Mucosa of descending colon (tissue), 3 donors: ENCODE measurements at regions not wholly inside any gene's neighbourhood (a gene's known extent, or its start where the extent isn't known, plus 50 kb on each side); places are given as distances from the start of the nearest gene placed in this dataset.

Experiments
- ATAC-seq: fragments of 200-7000 bp; cut with Tn5 transposase; one replicate; pipeline ENCODE4 v1.9.1; 2020; ENCODE audit warnings: mild to moderate bottlenecking, moderate library complexity
- DNase-seq, 3 donors: peaks; one replicate each; pipeline ENCODE4 v3.0.0-alpha.2; 2020
- H3K36me3 ChIP-seq: fragments of 200-600 bp; one replicate; pipeline ENCODE4 v1.8.0; 2021; ENCODE audit warnings: low read depth, mild to moderate bottlenecking
- H3K4me1 ChIP-seq: fragments of 200-600 bp; one replicate; pipeline ENCODE4 v1.8.0; 2021; ENCODE audit warnings: low read depth, mild to moderate bottlenecking
- H3K4me3 ChIP-seq: fragments of 200-600 bp; one replicate; pipeline ENCODE4 v1.8.0; 2021; ENCODE audit warnings: mild to moderate bottlenecking
- H3K9me3 ChIP-seq: fragments of 200-600 bp; one replicate; pipeline ENCODE4 v1.8.0; 2021; ENCODE audit warnings: mild to moderate bottlenecking
- intact Hi-C, 2 donors: fragments of 100-400 bp; cut with DNase I in 1 of 2; cut with micrococcal nuclease in 1 of 2; formaldehyde crosslinking; loops; one replicate each; pipeline versions ENCODE4 v1.11.0 to v1.11.1; 2022; cut with DNase I, micrococcal nuclease
- TF ChIP-seq, protein P1 (sequence below): fragments of 200-600 bp; IDR thresholded peaks from one replicate; pipeline ENCODE4 v1.8.0; 2022; ENCODE audit warnings: antibody characterized with exemption, mild to moderate bottlenecking
- donor health status: DM: no; HTN: no; CAD: no; lungs with moderate emphysema.
- donor health status: DM: no; HTN: no; CAD: no.
- donor health status: DM: no; HTN: yes; CAD: no.

GRCh38 chr6:165096209-165096608, 213.2 kb downstream of the C6orf118 start:
- no peak for DNase-seq
- intact Hi-C loops: no loop called here
- no peaks in the 10 kb centered on the region for H3K4me1 ChIP-seq
- ATAC-seq: no peak
- TF ChIP-seq, protein P1, sequence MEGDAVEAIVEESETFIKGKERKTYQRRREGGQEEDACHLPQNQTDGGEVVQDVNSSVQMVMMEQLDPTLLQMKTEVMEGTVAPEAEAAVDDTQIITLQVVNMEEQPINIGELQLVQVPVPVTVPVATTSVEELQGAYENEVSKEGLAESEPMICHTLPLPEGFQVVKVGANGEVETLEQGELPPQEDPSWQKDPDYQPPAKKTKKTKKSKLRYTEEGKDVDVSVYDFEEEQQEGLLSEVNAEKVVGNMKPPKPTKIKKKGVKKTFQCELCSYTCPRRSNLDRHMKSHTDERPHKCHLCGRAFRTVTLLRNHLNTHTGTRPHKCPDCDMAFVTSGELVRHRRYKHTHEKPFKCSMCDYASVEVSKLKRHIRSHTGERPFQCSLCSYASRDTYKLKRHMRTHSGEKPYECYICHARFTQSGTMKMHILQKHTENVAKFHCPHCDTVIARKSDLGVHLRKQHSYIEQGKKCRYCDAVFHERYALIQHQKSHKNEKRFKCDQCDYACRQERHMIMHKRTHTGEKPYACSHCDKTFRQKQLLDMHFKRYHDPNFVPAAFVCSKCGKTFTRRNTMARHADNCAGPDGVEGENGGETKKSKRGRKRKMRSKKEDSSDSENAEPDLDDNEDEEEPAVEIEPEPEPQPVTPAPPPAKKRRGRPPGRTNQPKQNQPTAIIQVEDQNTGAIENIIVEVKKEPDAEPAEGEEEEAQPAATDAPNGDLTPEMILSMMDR: no peak
- H3K9me3 ChIP-seq: peaks cover 42% of the 10 kb centered on the region
- H3K36me3 ChIP-seq: no peaks in the 10 kb centered on the region
- no peak overlapping the region for H3K4me3 ChIP-seq

DNA sequence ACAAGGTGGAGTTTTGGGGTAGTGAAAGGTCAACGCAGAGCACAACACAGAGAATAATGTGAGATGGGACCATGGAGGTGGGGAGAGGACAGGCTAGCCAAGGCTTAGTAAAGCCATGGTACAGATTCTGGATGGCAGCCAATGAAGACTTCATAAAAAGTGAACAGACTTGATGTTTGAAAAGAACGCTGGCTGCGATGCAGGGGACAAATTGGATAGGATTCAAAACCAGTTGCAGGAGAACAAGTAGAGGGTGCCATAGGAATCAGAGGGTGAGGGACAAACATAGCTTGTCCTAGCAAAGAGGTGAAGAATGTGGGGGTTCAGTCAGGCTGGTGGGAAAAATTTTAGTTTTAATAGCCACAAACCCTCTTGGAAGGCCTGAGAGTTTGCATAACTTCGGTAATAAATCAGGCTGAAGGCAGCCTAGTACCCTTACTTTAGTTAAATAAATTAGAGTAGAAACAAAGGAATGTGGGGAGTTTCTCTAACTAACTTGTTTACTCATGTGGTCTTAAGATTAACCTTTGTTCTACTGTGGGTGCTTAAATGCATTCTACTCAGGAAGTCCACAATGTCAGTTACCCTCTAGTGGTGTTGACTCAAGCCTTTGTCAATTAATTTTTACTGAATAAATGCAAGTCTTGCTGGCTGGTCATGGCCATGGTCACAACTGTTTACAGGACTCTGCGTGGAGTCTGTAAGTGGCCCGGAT, 216.4 kb downstream of the C6orf118 start:
- H3K4me3 ChIP-seq: no peak overlapping the region
- DNase-seq (no peak), ATAC-seq (no peak)
- peaks cover 44% of the 10 kb centered on the region for H3K9me3 ChIP-seq
- TF ChIP-seq, protein P1: no peak
- no peaks in the 10 kb centered on the region for H3K4me1 ChIP-seq
- no peaks in the 10 kb centered on the region for H3K36me3 ChIP-seq
- intact Hi-C loops: no loop called here

- Histone ChIP-seq H3K4me3 (no peak overlapping the region), H3K36me3 (no peaks in the 10 kb centered on the region), H3K9me3 (peaks cover 47% of the 10 kb centered on the region), H3K4me1 (no peaks in the 10 kb centered on the region)
- TF ChIP-seq, protein P1: no peak
- DNase-seq (no peak), ATAC-seq (no peak)
- intact Hi-C loops: no loop called here
Measured at GRCh38 chr6:165091121-165091785, 218.2 kb downstream of the C6orf118 start.

DNA sequence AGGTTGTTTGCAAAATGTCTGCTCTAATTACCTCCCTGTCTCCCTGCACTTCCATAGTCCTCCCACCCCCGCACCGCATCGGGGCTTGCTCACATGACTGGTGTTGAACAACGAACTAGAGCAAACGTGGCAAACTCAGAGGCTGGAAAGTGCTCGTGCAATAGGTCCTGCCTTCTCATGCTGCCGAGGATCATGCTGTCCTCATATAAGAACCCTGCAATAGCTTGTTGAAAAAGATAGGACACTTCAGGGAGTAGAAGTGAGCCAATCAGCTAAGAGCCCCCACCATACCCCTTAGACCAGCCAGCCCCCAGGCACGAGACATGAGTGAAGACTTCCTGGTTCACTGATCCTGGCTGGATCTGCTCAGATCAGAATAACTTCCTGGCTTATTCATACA, 219.2 kb downstream of the C6orf118 start:
- intact Hi-C loops: no loop called here
- no peaks in the 10 kb centered on the region for H3K4me1 ChIP-seq

DNA sequence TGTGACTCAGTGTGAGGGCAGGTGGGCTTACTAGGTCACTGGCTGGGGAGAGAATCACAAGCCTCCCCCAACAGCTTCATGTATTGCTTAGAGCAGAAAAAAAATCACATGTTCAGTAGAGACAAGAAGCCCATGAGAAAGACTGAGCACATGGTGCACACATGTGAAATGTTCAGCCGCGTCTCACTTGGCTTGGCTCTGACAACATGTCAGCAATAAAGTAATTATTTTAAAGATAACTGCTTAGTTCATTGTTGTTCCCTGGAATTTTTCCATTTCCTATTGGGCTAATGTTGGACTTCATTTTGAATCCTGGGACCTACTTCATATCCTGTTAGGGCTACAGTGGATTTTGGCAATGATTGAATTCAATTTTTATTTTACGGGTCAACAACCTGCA, 222.6 kb downstream of the C6orf118 start:
- ATAC-seq (no peak), DNase-seq (no peak)
- TF ChIP-seq, protein P1: no peak
- no peaks in the 10 kb centered on the region for H3K4me1 ChIP-seq
- H3K9me3 ChIP-seq: peaks cover 39% of the 10 kb centered on the region
- H3K4me3 ChIP-seq: no peak overlapping the region
- intact Hi-C loops: no loop called here
- H3K36me3 ChIP-seq: no peaks in the 10 kb centered on the region

More for the DNA sequence above, 219.2 kb downstream of the C6orf118 start:
- TF ChIP-seq, protein P1: no peak
- peaks cover 42% of the 10 kb centered on the region for H3K9me3 ChIP-seq
- ATAC-seq (no peak), DNase-seq (no peak)
- no peak overlapping the region for H3K4me3 ChIP-seq
- H3K36me3 ChIP-seq: no peaks in the 10 kb centered on the region
